PFSK-1 (cell line): ENCODE measurements at regions not wholly inside any gene's neighbourhood (a gene's known extent, or its start where the extent isn't known, plus 50 kb on each side); places are given as distances from the start of the nearest gene placed in this dataset.

Experiments used
- FOXP2 ChIP-seq: optimal IDR thresholded peaks from 2 replicates; pipeline ENCODE3; 2011; ENCODE audit warnings: borderline replicate concordance, control low read depth, inconsistent platforms; ENCODE audit not compliant: insufficient read depth; ENCODE audit errors: extremely low read length, extremely low read depth
- POLR2AphosphoS5 ChIP-seq: IDR thresholded peaks from 2 replicates; pipeline ENCODE4 v1.6.1; 2012; ENCODE audit warnings: low read depth, mild to moderate bottlenecking, control low read depth, low read length, moderate library complexity
- SIN3A ChIP-seq: IDR thresholded peaks from 2 replicates; pipeline ENCODE4 v1.6.1; 2012; ENCODE audit warnings: mild to moderate bottlenecking, low read length, moderate library complexity, borderline replicate concordance; ENCODE audit not compliant: insufficient read depth
- TAF1 ChIP-seq: IDR thresholded peaks from 2 replicates; pipeline ENCODE4 v1.6.1; 2012; ENCODE audit warnings: low read length, control low read depth, borderline replicate concordance; ENCODE audit not compliant: insufficient read depth
- TF ChIP-seq, protein P1 (sequence below), 2 experiments: IDR thresholded peaks; 2 replicates each; pipeline versions ENCODE4 v1.6.1 to v1.8.0; 2011 to 2012; ENCODE audit warnings: low read depth in 2 of 2, low read length in 2 of 2, control low read depth in 1 of 2, inconsistent platforms in 1 of 2, mild to moderate bottlenecking in 1 of 2, moderate library complexity in 1 of 2; ENCODE audit not compliant: insufficient read depth in 1 of 2

DNA sequence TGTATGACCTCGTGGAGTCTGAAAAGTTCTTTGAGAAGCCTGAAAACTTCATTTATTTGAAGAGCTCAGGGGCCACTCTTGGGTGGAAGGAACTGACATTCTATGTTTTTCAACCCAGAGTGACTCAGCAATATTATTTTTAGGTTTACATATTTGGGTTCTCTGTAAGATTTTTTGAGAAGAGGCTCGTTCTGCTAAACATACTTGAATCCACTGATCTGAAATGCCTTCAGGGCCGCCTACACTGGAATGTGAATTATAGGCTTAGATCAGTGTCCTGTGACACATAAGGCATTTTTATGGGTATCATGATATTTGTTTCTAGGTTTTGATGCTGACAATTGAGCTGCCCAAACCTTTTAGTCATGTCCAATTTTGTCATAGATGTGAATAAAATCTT is 86.2 kb downstream of the PSAT1 start:
- TF ChIP-seq FOXP2 (no peak), POLR2AphosphoS5 (no peak), SIN3A (no peak), TAF1 (no peak)
- TF ChIP-seq, protein P1, sequence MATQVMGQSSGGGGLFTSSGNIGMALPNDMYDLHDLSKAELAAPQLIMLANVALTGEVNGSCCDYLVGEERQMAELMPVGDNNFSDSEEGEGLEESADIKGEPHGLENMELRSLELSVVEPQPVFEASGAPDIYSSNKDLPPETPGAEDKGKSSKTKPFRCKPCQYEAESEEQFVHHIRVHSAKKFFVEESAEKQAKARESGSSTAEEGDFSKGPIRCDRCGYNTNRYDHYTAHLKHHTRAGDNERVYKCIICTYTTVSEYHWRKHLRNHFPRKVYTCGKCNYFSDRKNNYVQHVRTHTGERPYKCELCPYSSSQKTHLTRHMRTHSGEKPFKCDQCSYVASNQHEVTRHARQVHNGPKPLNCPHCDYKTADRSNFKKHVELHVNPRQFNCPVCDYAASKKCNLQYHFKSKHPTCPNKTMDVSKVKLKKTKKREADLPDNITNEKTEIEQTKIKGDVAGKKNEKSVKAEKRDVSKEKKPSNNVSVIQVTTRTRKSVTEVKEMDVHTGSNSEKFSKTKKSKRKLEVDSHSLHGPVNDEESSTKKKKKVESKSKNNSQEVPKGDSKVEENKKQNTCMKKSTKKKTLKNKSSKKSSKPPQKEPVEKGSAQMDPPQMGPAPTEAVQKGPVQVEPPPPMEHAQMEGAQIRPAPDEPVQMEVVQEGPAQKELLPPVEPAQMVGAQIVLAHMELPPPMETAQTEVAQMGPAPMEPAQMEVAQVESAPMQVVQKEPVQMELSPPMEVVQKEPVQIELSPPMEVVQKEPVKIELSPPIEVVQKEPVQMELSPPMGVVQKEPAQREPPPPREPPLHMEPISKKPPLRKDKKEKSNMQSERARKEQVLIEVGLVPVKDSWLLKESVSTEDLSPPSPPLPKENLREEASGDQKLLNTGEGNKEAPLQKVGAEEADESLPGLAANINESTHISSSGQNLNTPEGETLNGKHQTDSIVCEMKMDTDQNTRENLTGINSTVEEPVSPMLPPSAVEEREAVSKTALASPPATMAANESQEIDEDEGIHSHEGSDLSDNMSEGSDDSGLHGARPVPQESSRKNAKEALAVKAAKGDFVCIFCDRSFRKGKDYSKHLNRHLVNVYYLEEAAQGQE (IDR thresholded peaks at IDR 0.05; ENCODE audit: insufficient read depth in 1 of 2, low read depth in 2 of 2, low read length in 2 of 2), result no peak

DNA sequence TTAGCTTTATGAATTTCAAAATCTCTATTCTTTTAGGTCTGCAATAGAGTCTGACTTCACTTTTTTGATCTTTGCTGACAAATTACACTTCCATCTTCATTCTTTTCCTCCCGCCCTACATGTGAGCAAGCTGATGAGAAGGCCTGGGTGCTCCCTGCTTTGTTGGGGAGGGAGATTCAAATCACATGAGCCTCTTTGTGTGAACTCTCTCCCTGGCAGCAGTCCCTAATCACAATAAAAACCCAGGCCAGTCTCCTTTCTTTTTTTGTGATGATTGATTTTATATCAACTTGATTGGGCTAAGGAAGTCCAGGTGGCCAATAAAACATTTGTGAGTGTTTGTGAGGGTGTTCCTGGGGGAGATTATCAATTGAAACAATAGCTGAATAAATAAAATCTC is 89.4 kb downstream of the PSAT1 start:
- TF ChIP-seq SIN3A (no peak), FOXP2 (no peak), TAF1 (no peak), POLR2AphosphoS5 (no peak)
- TF ChIP-seq, protein P1 (IDR thresholded peaks at IDR 0.05; ENCODE audit: insufficient read depth in 1 of 2, low read depth in 2 of 2, low read length in 2 of 2), result no peak

DNA sequence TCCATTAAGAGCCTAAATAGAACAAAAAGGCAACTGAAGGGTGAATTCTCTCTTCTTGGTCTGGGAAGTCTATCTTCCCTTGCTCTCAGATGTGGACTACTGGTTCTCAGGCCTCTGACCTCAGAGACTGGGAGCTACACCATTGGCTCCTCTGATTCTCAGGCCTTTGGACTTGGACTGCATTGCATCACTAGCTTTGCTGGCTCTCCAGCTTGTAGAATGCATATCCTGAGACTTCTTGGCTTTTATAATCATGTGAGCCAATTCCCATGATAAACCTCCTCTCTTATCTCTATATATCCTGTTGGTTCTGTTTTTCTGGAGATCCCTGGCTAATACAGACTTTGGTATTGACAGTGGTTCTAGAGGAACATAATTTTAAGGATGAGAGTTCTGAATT is 89.8 kb downstream of the PSAT1 start:
- TF ChIP-seq TAF1 (no peak), SIN3A (no peak), POLR2AphosphoS5 (no peak), FOXP2 (no peak)
- TF ChIP-seq, protein P1 (IDR thresholded peaks at IDR 0.05; ENCODE audit: insufficient read depth in 1 of 2, low read depth in 2 of 2, low read length in 2 of 2), result no peak

DNA sequence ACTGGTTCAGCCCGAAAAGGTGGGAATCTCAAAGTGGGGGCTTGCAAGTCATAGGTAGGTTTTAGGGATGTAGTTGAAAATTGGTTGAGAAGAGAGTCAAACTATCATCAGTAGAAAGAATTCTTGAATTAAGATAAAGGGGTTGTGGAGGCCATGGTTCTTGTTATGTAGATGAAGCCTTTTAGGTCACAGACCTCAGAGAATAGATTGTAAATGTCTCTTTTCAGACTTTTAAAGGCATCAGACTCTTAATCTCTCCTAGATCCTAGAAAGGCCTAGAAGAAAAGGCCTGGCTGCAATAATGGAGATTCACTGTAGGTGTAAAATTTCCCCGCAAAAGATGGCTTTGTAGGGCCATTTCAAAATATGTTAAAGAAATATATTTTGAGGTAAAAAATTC is 96.4 kb downstream of the PSAT1 start:
- TF ChIP-seq FOXP2, result no peak
- TF ChIP-seq TAF1, result no peak
- TF ChIP-seq SIN3A, result no peak
- no peak for TF ChIP-seq POLR2AphosphoS5
- TF ChIP-seq, protein P1 (IDR thresholded peaks at IDR 0.05; ENCODE audit: insufficient read depth in 1 of 2, low read depth in 2 of 2, low read length in 2 of 2), result no peak

DNA sequence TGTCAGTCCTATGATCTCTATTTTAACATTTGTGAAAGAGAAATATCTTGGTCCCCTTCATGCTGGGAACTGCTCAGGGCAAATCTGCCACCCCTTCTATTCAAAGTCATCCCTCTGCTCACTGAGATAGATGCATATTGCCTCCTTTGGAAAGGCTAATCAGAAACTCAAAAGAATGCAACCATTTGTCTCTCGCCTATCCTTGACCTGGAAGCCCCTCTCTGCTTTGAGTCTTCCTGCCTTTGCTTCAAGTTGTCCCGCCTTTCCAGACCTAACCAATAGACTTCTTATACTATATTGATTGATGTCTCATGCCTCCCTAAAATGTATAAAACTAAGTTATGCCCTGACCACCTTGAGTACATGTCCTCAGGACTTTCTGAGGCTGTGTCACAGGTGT is 97.0 kb downstream of the PSAT1 start:
- TF ChIP-seq POLR2AphosphoS5, result no peak
- TF ChIP-seq SIN3A, result no peak
- no peak for TF ChIP-seq FOXP2
- TF ChIP-seq, protein P1 (IDR thresholded peaks at IDR 0.05; ENCODE audit: insufficient read depth in 1 of 2, low read depth in 2 of 2, low read length in 2 of 2), result no peak
